ENCODE measurements at regions not wholly inside any gene's neighbourhood (a gene's known extent, or its start where the extent isn't known, plus 50 kb on each side); places are given as distances from the start of the nearest gene placed in this dataset.

DNA sequence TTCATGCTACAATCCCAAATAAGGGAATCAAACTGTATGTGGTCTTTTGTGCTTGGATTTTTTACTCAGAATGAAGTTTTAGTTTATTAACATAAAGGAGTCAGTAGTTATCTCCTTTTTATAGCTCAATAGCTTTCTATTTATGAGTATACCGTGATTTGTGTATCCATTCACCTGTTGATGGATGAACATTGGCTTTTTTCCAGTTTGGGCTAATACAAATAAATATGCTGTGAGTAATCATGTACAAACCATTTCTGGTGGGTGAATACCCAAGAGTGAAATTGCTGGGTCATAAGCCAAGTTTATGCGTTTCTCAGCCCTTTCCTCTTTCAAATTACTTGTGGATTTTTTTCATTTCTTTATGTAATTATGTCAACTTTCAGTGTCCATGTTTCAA is 395.3 kb downstream of the OSTF1 start:
- TF ChIP-seq, protein P1, sequence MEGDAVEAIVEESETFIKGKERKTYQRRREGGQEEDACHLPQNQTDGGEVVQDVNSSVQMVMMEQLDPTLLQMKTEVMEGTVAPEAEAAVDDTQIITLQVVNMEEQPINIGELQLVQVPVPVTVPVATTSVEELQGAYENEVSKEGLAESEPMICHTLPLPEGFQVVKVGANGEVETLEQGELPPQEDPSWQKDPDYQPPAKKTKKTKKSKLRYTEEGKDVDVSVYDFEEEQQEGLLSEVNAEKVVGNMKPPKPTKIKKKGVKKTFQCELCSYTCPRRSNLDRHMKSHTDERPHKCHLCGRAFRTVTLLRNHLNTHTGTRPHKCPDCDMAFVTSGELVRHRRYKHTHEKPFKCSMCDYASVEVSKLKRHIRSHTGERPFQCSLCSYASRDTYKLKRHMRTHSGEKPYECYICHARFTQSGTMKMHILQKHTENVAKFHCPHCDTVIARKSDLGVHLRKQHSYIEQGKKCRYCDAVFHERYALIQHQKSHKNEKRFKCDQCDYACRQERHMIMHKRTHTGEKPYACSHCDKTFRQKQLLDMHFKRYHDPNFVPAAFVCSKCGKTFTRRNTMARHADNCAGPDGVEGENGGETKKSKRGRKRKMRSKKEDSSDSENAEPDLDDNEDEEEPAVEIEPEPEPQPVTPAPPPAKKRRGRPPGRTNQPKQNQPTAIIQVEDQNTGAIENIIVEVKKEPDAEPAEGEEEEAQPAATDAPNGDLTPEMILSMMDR (IDR thresholded peaks at IDR 0.05; ENCODE audit: insufficient read depth, low read length): no peak
- DNase-seq (ENCODE audit: low read depth): no peak
- H3K4me3 ChIP-seq (ENCODE audit: low read depth, low read length): no peak overlapping the region

DNA sequence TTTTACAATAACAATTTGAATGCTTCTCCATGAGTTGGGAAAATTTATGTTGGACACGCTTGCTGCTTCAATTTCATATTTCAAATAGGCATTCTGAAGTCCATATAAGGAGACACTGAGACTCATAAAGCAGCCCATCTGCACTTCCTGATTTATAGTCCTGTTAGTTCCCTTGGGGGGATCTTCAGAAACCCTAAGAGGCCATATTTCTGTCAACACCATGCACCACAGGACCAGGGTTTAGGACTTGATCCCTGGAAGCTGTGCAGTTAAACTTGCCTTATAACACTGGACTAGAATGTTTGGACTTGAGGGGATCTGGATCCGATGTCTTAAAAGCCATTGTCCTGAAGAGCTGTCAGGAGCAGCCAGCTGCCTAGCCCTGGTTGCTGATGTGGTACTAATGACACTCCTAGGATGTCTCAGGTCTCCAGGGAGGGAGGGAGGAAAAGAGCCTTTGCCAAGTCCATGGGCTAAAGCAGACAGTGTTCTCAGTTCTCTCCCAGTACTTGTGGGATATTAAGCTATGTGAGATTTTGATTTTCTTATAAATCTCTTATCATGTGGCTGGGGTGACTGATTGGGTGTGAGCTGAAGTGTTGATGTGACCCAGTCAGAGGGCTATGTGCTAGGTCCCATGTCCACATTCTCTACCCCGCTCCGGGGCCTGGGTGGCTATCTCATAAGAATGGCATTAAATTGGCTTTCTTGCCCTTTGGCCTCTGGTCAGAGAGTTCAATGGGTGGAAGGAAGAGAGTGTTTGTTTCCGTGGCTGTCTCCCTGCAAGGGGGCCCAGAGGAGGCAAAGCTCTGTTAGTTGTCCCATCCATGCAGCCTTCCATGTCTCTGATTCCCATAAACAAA is 399.8 kb downstream of the OSTF1 start:
- no peak overlapping the region for H3K4me3 ChIP-seq (ENCODE audit: low read depth, low read length)
- TF ChIP-seq, protein P1 (IDR thresholded peaks at IDR 0.05; ENCODE audit: insufficient read depth, low read length): no peak
- no peak for DNase-seq (ENCODE audit: low read depth)

DNA sequence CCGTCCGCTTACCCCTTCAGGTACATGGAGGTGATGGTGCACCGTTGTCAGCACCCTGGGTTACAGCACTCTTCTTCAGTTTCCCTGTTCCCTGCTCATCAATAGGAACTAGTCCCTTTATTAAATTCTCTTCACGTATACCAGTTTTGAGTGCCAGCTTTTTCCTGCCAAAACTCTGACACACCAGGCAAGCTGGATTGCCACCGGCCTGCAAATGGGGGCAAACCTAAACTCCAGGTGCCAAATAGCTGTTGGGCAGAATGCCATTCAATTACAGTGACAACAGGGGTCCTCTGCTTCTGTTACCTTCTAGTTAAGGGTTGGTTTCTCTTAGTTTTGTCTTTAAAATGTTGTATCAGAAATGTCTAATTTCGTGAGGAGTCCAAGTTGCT is 400.4 kb downstream of the OSTF1 start:
- no peak overlapping the region for H3K4me3 ChIP-seq (ENCODE audit: low read depth, low read length)
- TF ChIP-seq, protein P1 (IDR thresholded peaks at IDR 0.05; ENCODE audit: insufficient read depth, low read length): no peak
- DNase-seq (ENCODE audit: low read depth): no peak

DNA sequence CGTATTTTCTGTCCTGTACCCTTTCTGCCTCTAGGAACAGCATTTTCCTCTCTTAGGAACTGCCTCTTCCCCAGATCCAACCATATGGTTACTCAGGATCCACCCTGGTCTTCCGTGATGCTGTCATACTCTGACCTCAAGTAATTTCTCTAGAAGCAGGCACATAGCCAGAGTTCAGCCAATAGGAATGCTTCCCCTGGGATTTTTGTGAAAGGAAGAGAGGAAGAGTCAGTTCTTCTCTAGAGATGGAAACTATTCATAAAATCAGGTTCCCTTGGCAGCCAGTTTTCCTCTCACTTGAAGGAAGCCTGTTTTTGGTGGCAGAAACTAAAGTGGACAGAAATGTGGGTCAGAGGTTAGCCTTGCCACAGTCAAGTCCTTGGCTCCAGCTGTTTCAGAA is 400.1 kb upstream of the PCSK5 start:
- no peak overlapping the region for H3K4me3 ChIP-seq (ENCODE audit: low read depth, low read length)
- no peak for DNase-seq (ENCODE audit: low read depth)
- TF ChIP-seq, protein P1 (IDR thresholded peaks at IDR 0.05; ENCODE audit: insufficient read depth, low read length): no peak

DNA sequence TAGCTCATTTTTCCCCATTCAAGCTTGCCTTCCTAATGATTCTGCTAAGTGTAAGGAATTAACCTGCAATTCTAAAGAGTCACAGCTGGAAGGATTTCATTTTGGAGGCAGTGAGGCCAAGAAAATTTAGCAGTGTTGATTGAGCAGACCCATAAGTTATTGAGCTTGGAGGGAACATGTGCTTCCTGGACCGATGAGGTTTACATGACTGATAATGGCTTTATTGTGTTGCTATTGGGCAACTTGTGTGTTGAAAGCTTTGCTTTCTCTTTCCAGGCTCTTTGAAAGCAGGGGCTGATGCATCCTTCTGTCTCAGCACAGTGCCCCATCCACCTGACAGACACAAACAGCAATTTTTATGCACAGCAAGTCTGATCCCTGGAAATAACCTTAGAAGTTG is 398.9 kb upstream of the PCSK5 start:
- TF ChIP-seq, protein P1 (IDR thresholded peaks at IDR 0.05; ENCODE audit: insufficient read depth, low read length): no peak
- no peak for DNase-seq (ENCODE audit: low read depth)
- no peak overlapping the region for H3K4me3 ChIP-seq (ENCODE audit: low read depth, low read length)

DNA sequence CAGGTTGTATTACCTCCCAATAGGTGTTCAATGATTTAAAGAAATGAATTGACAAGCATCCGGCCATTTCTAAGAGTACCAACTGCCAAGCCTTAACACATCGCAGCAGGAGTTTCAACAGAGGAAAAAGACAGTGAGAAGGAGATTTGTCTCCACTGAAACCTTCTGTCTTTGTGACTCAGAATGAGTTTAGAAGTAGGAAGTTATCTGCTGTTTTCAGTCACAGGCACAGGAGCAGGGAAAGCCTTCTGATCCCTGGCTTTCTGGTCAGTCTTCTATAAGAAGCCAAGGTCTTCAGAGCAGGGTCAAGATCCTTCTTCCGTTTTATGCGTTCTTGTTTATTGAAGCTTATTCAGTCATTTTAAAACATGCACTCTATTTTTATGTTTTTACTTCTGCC is 390.7 kb upstream of the PCSK5 start:
- H3K4me3 ChIP-seq (ENCODE audit: low read depth, low read length): no peak overlapping the region

More for the DNA sequence above, 390.7 kb upstream of the PCSK5 start:
- no peak for DNase-seq (ENCODE audit: low read depth)
- TF ChIP-seq, protein P1 (IDR thresholded peaks at IDR 0.05; ENCODE audit: insufficient read depth, low read length): no peak

Data from fibroblast of the aortic adventitia (primary cell).